Spleen (tissue), 11 donors: ENCODE measurements at regions not wholly inside any gene's neighbourhood (a gene's known extent, or its start where the extent isn't known, plus 50 kb on each side); places are given as distances from the start of the nearest gene placed in this dataset.

Experiments used
- DNase-seq: peaks from one replicate; pipeline ENCODE4 v3.0.0-alpha.2; 2020
- H3K27ac ChIP-seq, 8 donors: fragments of 200-600 bp; sonication (generic) in 7 of 8; 1 replicate in 4 of 8; 2 replicates in 4 of 8; pipeline versions ENCODE4 v1.5.0 to v1.8.0; 2016 to 2021; ENCODE audit warnings: inconsistent platforms in 4 of 8, mild to moderate bottlenecking in 4 of 8, moderate library complexity in 1 of 8
- H3K27me3 ChIP-seq, 7 donors: fragments of 200-600 bp; sonication (generic) in 6 of 7; replicated peaks in 1 of 7; 1 replicate in 4 of 7; 2 replicates in 3 of 7; pipeline versions ENCODE4 v1.5.0 to v1.8.0; 2016 to 2021; ENCODE audit warnings: inconsistent platforms in 3 of 7, mild to moderate bottlenecking in 1 of 7
- H3K36me3 ChIP-seq, 6 donors: fragments of 200-600 bp; sonication (generic) in 5 of 6; 1 replicate in 4 of 6; 2 replicates in 2 of 6; pipeline versions ENCODE4 v1.5.0 to v1.8.0; 2016 to 2021; ENCODE audit warnings: inconsistent platforms in 2 of 6
- H3K4me1 ChIP-seq, 6 donors: fragments of 200-600 bp; sonication (generic) in 5 of 6; 1 replicate in 3 of 6; 2 replicates in 3 of 6; pipeline versions ENCODE4 v1.5.0 to v1.8.0; 2016 to 2021; ENCODE audit warnings: inconsistent platforms in 3 of 6
- H3K4me3 ChIP-seq, 8 donors: fragments of 200-600 bp; sonication (generic) in 7 of 8; 1 replicate in 4 of 8; 2 replicates in 4 of 8; pipeline versions ENCODE4 v1.5.0 to v1.8.0; 2016 to 2021; ENCODE audit warnings: inconsistent platforms in 4 of 8, mild to moderate bottlenecking in 4 of 8, moderate library complexity in 2 of 8
- H3K9me3 ChIP-seq, 8 donors: fragments of 200-600 bp; sonication (generic) in 7 of 8; 1 replicate in 4 of 8; 2 replicates in 4 of 8; pipeline versions ENCODE4 v1.5.0 to v1.8.0; 2016 to 2021; ENCODE audit warnings: inconsistent platforms in 4 of 8
- CTCF ChIP-seq, 11 experiments: fragments of 200-600 bp in 7 of 11; fragments of 450-650 bp in 4 of 11; sonication (generic) in 4 of 11; IDR thresholded peaks in 8 of 11; conservative IDR thresholded peaks in 3 of 11; 1 replicate in 7 of 11; 2 replicates in 4 of 11; pipeline versions ENCODE4 v1.4.0 to v1.8.0; 2016 to 2021; ENCODE audit warnings: antibody characterized with exemption in 11 of 11, inconsistent platforms in 4 of 11, mild to moderate bottlenecking in 1 of 11
- POLR2A ChIP-seq, 3 donors: fragments of 450-650 bp; IDR thresholded peaks; one replicate each; pipeline ENCODE4 v1.5.1; 2017; ENCODE audit warnings: antibody characterized with exemption in 3 of 3, mild to moderate bottlenecking in 1 of 3
- POLR2AphosphoS5 ChIP-seq, 3 donors: sonication (generic); formaldehyde crosslinking; IDR thresholded peaks; one replicate each; pipeline ENCODE4 v1.5.1; 2017; ENCODE audit warnings: antibody characterized with exemption in 3 of 3
- WGBS, 5 donors: extraction: QIAGEN DNeasy Blood & Tissue Kit in 3 of 5; methylation state at CpG; one replicate each; pipeline versions ENCODE4 v1.1.5 to v1.1.7; 2013 to 2018; 5-methylcytosine and 5-hydroxymethylcytosine counted together
- intact Hi-C: fragments of 100-400 bp; cut with DNase I; formaldehyde crosslinking; loops from one replicate; pipeline ENCODE4 v1.15.0; 2023; ENCODE audit warnings: low total_unique reads
- donor health status: healthy with polysubstance abuse.
- donor health status: DM: no; HTN: no; CAD: no; lungs with moderate emphysema.
- donor health status: DM: no; HTN: no; CAD: no.
- donor health status: Bipolar disorder and iron deficiency.
- donor health status: healthy.
- donor health status: DM: no; HTN: no; CAD: no.
- donor health status: DM: yes; HTN: yes; CAD: no.

DNA sequence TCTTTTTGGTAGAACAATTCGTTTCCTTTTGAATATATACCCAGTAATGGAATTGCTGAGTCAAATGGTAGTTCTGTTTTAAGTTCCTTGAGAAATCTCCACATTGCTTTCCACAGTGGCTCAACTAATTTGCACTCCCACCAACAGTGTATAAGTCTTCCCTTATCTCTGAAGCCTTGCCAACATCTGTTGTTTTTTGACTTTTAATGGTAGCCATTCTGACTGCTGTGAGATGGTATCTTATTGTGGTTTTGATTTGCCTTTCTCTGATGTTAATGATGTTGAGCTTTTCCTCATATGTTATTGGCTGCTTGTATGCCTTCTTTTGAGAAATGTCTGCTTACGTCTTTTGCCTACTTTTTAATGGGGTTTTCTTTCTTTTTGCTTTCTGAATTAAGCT is 270.6 kb upstream of the MEIS2 start:
- intact Hi-C loops: no loop called here
- WGBS, 5 donors: 34 to 58% (median 40%) methylated on average over 2 of the region's 2 CpGs
- Histone ChIP-seq H3K36me3 (no peaks in the 10 kb centered on the region), H3K4me3 (no peak overlapping the region), H3K4me1 (no peaks in the 10 kb centered on the region), H3K9me3 (peaks cover 0 to 25% (median 3%) of the 10 kb centered on the region in 8 donors), H3K27me3 (no peaks in the 10 kb centered on the region), H3K27ac (no peak overlapping the region)
- TF ChIP-seq CTCF (IDR thresholded peaks at IDR 0.05 in 8 of 11, conservative IDR thresholded peaks at IDR 0.05 in 3 of 11) (no peak), POLR2A (IDR thresholded peaks at IDR 0.05) (no peak), POLR2AphosphoS5 (IDR thresholded peaks at IDR 0.05) (no peak)
- DNase-seq: no peak

GRCh38 chr15:37372064-37372463 is 271.7 kb upstream of the MEIS2 start:
- H3K27me3 ChIP-seq: no peaks in the 10 kb centered on the region
- no peak for TF ChIP-seq CTCF (IDR thresholded peaks at IDR 0.05 in 8 of 11, conservative IDR thresholded peaks at IDR 0.05 in 3 of 11)
- H3K9me3 ChIP-seq: peaks cover 0 to 24% (median 3%) of the 10 kb centered on the region in 8 donors
- DNase-seq: no peak
- H3K27ac ChIP-seq: no peak overlapping the region
- WGBS, 5 donors: 74 to 84% (median 76%) methylated on average over 6 of the region's 6 CpGs
- H3K4me1 ChIP-seq: no peaks in the 10 kb centered on the region
- no peak overlapping the region for H3K4me3 ChIP-seq
- H3K36me3 ChIP-seq: no peaks in the 10 kb centered on the region
- intact Hi-C loops: no loop called here

DNA sequence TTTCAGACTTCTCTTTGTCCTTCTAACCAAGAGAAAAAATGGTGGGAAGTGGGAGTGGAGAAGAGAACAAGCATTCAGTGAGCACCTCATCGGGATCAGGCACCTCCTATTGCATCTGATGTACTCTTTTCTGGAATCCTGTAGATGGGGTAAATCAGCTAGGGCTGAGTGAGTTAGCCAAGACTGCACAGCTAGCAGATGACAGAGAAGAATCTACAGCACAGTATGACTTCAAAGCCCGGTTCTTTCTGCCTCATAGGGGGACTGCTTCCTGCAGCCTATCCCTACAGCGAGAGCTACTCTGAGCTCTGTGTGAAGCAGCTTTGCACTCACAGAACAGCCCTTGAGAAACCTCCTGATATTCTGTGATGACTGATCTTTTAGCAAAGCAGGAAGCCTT is 275.2 kb upstream of the MEIS2 start:
- no peak overlapping the region for H3K27ac ChIP-seq
- 37 to 61% (median 39%) methylated on average over 3 of the region's 3 CpGs for WGBS, 5 donors
- DNase-seq: no peak

DNA sequence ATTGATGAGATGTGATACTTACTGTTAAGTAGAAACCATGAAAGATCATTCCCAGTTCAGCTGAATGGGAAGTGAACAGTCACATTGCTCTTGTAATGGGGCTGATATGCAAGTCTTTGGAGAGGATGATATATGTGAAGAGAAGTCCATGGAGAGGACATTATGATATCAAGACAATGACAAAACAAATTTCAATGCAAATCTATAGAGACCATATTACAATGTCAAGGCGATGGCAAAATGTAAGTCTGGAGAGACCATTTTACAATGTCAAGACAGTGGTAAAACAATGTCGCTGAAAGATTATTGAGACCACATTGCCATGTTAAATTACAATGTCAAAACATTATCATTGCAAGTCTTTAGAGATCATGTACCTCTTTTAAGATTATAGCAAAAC is 277.1 kb upstream of the MEIS2 start:
- H3K36me3 ChIP-seq: no peaks in the 10 kb centered on the region
- no peak for DNase-seq
- no peaks in the 10 kb centered on the region for H3K4me1 ChIP-seq
- no peaks in the 10 kb centered on the region for H3K27me3 ChIP-seq
- no peak overlapping the region for H3K27ac ChIP-seq
- no peak overlapping the region for H3K4me3 ChIP-seq
- peaks cover 0 to 18% (median 4%) of the 10 kb centered on the region in 8 donors for H3K9me3 ChIP-seq
- WGBS, 5 donors: 78 to 92% (median 88%) methylated on average over 2 of the region's 2 CpGs
- TF ChIP-seq CTCF (IDR thresholded peaks at IDR 0.05 in 8 of 11, conservative IDR thresholded peaks at IDR 0.05 in 3 of 11): no peak
- no peak for TF ChIP-seq POLR2A (IDR thresholded peaks at IDR 0.05)
- no peak for TF ChIP-seq POLR2AphosphoS5 (IDR thresholded peaks at IDR 0.05)
- intact Hi-C loops: no loop called here

More for the DNA sequence above, 275.2 kb upstream of the MEIS2 start:
- no peak overlapping the region for H3K4me3 ChIP-seq
- peaks cover 0 to 10% (median 4%) of the 10 kb centered on the region in 8 donors for H3K9me3 ChIP-seq
- TF ChIP-seq POLR2AphosphoS5 (IDR thresholded peaks at IDR 0.05) (no peak), CTCF (IDR thresholded peaks at IDR 0.05 in 8 of 11, conservative IDR thresholded peaks at IDR 0.05 in 3 of 11) (no peak), POLR2A (IDR thresholded peaks at IDR 0.05) (no peak)
- intact Hi-C loops: no loop called here
- no peaks in the 10 kb centered on the region for H3K4me1 ChIP-seq
- no peaks in the 10 kb centered on the region for H3K27me3 ChIP-seq
- H3K36me3 ChIP-seq: no peaks in the 10 kb centered on the region
